Occipital lobe (tissue), 1 donor: ENCODE measurements at regions not wholly inside any gene's neighbourhood (a gene's known extent, or its start where the extent isn't known, plus 50 kb on each side); places are given as distances from the start of the nearest gene placed in this dataset.

Experiments
- DNase-seq: peaks from one replicate; lab custom pipeline; 2025; lab: John Stamatoyannopoulos, UW

- no peak for DNase-seq
Observed at GRCh38 chr11:91768783-91769182, 455.8 kb upstream of the FAT3 start.

- no peak for DNase-seq
Observed at GRCh38 chr11:91763331-91763730, 461.3 kb upstream of the FAT3 start.

GRCh38 chr11:91761406-91762025 is 463.1 kb upstream of the FAT3 start:
- DNase-seq: no peak

- DNase-seq: no peak
Observed at GRCh38 chr11:91756829-91757480, 467.7 kb upstream of the FAT3 start.

GRCh38 chr11:91755951-91756707 is 468.5 kb upstream of the FAT3 start:
- DNase-seq: no peak

DNA sequence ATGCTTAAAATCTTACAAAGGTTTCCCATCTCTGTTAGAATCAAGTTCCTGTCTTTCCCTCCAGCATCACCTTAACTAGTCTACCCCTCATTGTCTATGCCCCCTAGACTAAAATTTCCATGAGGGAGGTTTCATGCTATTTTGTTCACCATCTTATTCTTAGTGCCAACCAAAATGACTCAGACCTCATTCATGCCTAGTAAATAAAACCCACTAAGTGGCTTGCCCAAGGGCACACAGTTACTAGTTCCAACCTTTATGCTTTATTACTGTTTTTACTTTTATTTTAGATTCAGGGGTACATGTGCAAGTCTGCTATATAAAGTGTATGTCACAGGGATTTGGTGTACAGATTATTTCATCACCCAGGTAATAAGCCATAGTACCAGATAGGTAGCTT is 469.1 kb upstream of the FAT3 start:
- no peak for DNase-seq

GRCh38 chr11:91749251-91749650 is 475.4 kb upstream of the FAT3 start:
- no peak for DNase-seq

- DNase-seq: no peak
Observed at GRCh38 chr11:91742155-91742554, 482.5 kb upstream of the FAT3 start.

GRCh38 chr11:91731051-91731450 is 493.6 kb upstream of the FAT3 start:
- no peak for DNase-seq

DNA sequence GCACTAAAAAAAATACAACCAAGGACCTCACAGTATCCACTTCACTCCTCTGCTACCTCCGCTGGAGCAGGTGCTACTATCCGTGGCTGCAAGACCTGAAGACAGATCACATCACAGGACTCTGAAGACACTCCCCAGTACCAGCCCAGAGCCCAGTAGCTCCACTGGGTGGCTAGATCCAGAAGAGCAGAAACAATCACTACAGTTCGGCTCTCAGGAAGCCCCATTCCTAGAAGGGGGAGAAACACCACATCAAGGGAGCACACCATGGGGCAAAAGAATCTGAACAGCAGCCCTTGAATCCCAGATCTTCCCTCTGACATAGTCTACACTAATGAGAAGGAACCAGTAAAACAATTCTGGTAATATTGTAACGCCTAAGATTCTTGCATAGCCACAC is 494.0 kb upstream of the FAT3 start:
- DNase-seq: no peak

DNA sequence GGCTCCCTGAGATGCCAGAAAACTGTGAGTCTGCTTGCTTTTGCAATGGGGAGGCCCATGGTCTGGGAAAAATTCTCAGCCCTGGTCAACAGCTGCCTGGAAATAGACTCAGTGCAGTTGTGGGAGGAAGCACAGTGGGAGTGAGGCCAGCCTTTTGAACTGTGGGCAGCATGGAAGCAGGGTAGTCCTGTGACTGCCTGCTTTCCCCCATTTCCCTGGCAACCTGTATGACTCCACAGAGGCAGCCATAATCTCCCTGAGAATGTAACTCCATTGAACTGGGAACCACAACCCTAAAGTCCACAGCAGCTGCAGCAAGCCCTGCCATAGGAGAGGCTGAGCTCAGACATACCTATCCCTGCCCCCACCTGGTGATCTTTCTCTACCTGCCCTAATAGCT is 494.6 kb upstream of the FAT3 start:
- DNase-seq: no peak

DNA sequence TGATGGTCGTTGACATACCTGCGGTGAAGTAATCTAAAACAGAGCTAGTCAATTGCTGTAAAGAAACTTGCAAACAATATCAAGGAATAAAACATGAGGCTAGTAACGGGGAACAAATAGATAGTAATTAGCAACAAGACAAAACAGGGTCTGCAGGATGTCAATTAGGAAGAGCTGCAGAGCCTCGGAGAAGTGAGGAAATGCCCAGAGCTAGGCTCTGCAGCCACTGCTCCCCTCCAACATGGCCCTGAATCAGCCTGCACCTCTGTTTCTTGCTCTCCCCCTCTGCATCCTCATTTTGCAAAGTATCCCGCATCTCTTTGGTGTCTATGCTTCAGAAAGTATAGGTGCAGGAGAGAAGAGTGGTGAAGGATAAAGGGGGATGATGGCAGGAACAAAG is 507.4 kb upstream of the FAT3 start:
- no peak for DNase-seq

DNA sequence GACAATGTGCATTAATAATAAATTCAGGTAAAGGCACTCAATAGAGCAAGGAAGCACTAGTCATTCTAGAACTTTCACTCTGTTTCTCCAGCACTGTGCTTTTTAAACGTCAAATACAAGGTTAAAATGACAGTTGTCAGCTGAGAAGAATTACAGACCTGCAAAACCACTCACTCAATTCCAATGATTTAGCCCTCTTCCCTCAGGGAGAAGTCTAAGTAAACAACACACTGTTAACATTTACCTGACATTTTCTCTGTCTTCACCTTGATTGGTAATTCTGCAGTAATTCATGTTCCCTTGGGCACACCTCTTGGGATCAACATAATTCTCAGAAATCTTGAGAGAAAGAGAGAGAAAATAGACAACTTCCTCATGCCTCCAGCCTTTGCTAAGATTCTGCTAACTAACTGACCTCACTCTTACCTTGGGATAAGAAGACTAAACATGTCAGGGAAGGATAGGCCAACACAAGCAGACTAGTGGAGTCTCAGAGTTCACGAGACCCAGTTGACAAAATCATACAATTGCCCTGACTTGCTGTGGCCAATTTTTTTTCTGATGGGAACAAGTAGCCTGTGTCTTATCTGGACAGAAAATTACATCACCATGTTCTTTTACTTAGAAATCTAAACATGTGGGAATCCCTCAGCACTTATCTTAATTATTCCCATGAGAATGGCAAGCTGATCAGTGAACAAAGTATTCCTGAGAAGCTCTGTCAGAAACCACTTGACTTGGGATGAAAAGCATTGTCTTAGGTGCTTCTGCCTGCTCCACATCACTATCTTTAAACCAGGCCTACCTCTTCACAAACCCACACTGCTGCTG is 516.8 kb upstream of the FAT3 start:
- DNase-seq: no peak

- no peak for DNase-seq
Observed at GRCh38 chr11:91703042-91703441, 521.6 kb upstream of the FAT3 start.

DNA sequence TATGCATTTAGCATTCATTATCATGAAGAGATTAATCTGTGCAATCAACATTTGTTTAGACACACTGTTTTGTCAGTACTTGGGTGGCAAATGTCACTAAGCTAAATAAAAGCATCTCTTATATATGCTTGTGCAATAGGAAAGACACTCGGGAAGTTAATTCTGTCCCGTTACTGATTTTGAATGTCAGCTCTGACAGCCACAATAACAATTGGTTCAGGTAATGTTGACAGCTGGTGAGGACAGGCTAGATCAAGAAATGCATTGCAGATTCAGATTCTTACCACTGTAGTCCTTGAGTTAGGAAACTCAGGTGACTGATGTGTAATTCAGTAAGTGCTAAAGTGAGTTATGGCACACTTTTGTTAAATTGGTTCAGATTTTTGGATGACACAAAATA is 523.8 kb upstream of the FAT3 start:
- DNase-seq: no peak

GRCh38 chr11:91698845-91699244 is 525.8 kb upstream of the FAT3 start:
- DNase-seq: no peak

DNA sequence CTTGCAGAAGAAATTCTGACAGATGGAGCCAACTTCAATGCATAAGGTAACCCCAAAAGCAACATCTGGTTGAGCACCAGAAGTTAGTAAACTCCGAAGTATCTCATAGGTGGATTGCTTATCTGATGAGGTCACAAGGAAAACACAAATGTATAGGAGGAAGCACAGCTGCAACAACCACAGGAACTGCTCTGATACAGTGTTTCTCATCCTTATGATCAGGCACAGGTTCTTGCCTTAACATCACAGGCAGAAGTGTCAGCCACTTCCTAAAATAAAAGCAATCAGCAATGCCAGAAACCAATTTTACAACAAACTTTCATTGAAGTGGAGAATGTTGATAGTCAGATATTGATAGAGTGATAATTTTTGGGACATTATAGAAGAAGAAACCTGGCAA is 530.3 kb upstream of the FAT3 start:
- no peak for DNase-seq

DNA sequence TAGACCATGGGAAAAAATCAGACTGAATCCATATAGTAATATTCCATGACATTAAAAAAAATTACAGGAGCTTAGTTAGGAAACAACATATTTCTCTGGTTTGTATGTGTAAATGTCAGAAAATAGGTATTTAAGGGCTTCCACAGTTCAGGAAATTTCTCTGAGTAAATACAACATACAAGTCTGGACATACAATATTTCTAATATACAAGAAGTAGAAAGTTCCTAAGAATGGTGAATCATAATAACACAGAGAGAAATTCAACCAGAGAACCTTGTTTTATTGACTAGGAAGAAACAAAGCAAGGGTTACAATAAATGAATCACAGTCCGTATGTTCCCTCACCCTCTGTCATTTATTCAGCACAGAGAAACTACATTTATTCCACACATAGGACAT is 532.7 kb upstream of the FAT3 start:
- no peak for DNase-seq

DNA sequence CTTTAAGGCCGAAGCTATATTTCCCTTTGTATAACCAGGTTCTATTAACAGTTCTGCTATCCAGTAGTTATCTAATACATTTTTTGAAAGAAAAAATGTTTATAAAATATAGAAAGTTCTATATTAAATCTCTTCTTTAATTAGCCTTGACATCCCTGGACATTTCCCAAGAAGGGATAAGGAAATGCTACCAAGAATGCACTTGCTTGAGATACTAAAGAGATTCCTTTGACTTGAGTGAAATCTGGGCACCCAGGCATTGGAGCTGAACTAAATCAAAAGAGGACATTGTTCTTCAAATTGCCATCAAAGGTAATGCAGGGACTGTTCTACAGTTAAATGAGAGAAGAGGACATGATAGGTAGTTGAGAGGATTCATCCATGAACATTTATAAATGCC is 535.9 kb upstream of the FAT3 start:
- DNase-seq: no peak

- DNase-seq: no peak
Observed at GRCh38 chr11:91686700-91687099, 537.9 kb upstream of the FAT3 start.

DNA sequence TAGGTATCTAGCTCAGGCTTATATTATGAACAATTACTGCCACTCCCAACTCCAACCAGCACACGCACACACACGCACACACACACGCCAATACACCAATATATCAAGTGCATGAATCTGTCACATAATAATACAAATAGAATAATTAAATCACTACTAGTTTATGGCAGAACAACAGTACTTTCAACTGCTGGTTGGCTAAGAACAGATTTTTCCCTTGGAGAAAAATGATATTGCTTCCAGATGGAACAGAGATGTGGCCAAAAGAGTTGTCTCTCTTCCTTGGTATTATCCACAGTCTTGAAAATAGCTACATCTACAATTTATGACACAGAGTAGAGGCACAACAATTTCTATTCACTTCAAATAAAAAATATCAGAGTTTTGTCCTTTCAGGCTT is 538.3 kb upstream of the FAT3 start:
- DNase-seq: no peak

DNA sequence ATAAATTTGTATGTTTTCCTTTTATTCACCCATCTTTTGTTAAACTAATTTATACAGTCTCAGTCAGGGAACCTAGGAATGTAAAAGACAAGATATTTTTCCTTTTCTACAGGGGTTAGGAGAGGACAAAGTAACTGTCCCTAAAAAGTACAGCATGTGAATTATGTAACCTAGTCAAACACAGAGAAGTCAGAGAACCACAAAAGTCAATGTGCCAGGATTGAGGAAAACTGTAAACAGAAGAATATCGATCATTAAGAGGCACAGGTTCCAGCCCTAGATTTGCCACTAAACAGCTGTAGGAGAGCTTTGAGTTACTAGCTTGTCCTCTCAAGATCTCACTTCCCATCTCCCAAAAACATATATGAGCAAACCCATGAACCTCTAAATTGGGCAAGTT is 550.9 kb upstream of the FAT3 start:
- no peak for DNase-seq
